Activated naive CD8-positive, alpha-beta T cell treated with anti-CD3 and anti-CD28 coated beads for 36 hours (primary cell): ENCODE measurements at regions not wholly inside any gene's neighbourhood (a gene's known extent, or its start where the extent isn't known, plus 50 kb on each side); places are given as distances from the start of the nearest gene placed in this dataset.
"Not testable (repeated sequence)": the region's sequence is repeated elsewhere in the genome, so short reads cannot be mapped to it uniquely, and the experiment has no call there.

Experiments used
- DNase-seq: peaks from one replicate; pipeline ENCODE4 v3.0.0; 2021
- H3K27ac Mint-ChIP-seq: one replicate; pipeline ENCODE4 v1.8.0; 2022; ENCODE audit warnings: mild to moderate bottlenecking, moderate library complexity, mixed read lengths
- H3K27me3 Mint-ChIP-seq: one replicate; pipeline ENCODE4 v1.8.0; 2022; ENCODE audit warnings: mild to moderate bottlenecking, mixed read lengths
- H3K36me3 Mint-ChIP-seq: one replicate; pipeline ENCODE4 v1.8.0; 2021; ENCODE audit warnings: mild to moderate bottlenecking, mixed read lengths
- H3K4me1 Mint-ChIP-seq: one replicate; pipeline ENCODE4 v1.8.0; 2021; ENCODE audit warnings: mixed read lengths
- H3K4me3 Mint-ChIP-seq: one replicate; pipeline ENCODE4 v1.8.0; 2022; ENCODE audit warnings: mild to moderate bottlenecking, moderate library complexity, mixed read lengths
- H3K9me3 Mint-ChIP-seq: one replicate; pipeline ENCODE4 v1.8.0; 2022; ENCODE audit warnings: mixed read lengths

GRCh38 chr18:40258311-40258710, 1696.7 kb upstream of the PIK3C3 start:
- DNase-seq = no peak
- no peaks in the 10 kb centered on the region for H3K4me1 Mint-ChIP-seq
- no peak overlapping the region for H3K27ac Mint-ChIP-seq
- peaks cover 5% of the 10 kb centered on the region for H3K9me3 Mint-ChIP-seq
- H3K4me3 Mint-ChIP-seq = no peak overlapping the region
- no peaks in the 10 kb centered on the region for H3K27me3 Mint-ChIP-seq
- H3K36me3 Mint-ChIP-seq = no peaks in the 10 kb centered on the region

- Mint-ChIP-seq H3K27ac (no peak overlapping the region), H3K27me3 (no peaks in the 10 kb centered on the region), H3K4me1 (no peaks in the 10 kb centered on the region), H3K36me3 (no peaks in the 10 kb centered on the region), H3K4me3 (no peak overlapping the region), H3K9me3 (peaks cover 7% of the 10 kb centered on the region)
- DNase-seq = no peak
Observed at GRCh38 chr18:40250236-40250635, 1704.8 kb upstream of the PIK3C3 start.

GRCh38 chr18:40249390-40250080, 1705.5 kb upstream of the PIK3C3 start:
- Mint-ChIP-seq H3K4me1 (no peaks in the 10 kb centered on the region), H3K9me3 (peaks cover 6% of the 10 kb centered on the region), H3K36me3 (no peaks in the 10 kb centered on the region), H3K27me3 (no peaks in the 10 kb centered on the region), H3K4me3 (no peak overlapping the region), H3K27ac (no peak overlapping the region)
- DNase-seq = no peak

GRCh38 chr18:40245612-40246011, 1709.4 kb upstream of the PIK3C3 start:
- not testable (repeated sequence) for H3K4me1 Mint-ChIP-seq, H3K27ac Mint-ChIP-seq, H3K27me3 Mint-ChIP-seq, H3K4me3 Mint-ChIP-seq, H3K36me3 Mint-ChIP-seq, H3K9me3 Mint-ChIP-seq, DNase-seq

- Mint-ChIP-seq H3K27ac (no peak overlapping the region), H3K27me3 (no peaks in the 10 kb centered on the region), H3K9me3 (peaks cover 2% of the 10 kb centered on the region), H3K4me3 (no peak overlapping the region), H3K36me3 (no peaks in the 10 kb centered on the region), H3K4me1 (no peaks in the 10 kb centered on the region)
- no peak for DNase-seq
Observed at GRCh38 chr18:40243607-40244006, 1711.4 kb upstream of the PIK3C3 start.

GRCh38 chr18:40235836-40236235, 1719.2 kb upstream of the PIK3C3 start:
- H3K36me3 Mint-ChIP-seq = no peaks in the 10 kb centered on the region
- DNase-seq = no peak
- peaks cover 1% of the 10 kb centered on the region for H3K9me3 Mint-ChIP-seq
- H3K4me1 Mint-ChIP-seq = no peaks in the 10 kb centered on the region
- no peak overlapping the region for H3K27ac Mint-ChIP-seq
- no peak overlapping the region for H3K4me3 Mint-ChIP-seq
- H3K27me3 Mint-ChIP-seq = no peaks in the 10 kb centered on the region

- Mint-ChIP-seq H3K36me3 (no peaks in the 10 kb centered on the region), H3K9me3 (peaks cover 1% of the 10 kb centered on the region), H3K4me3 (no peak overlapping the region), H3K27ac (no peak overlapping the region), H3K4me1 (no peaks in the 10 kb centered on the region), H3K27me3 (no peaks in the 10 kb centered on the region)
- no peak for DNase-seq
Observed at GRCh38 chr18:40235323-40235722, 1719.7 kb upstream of the PIK3C3 start.

- no peaks in the 10 kb centered on the region for H3K36me3 Mint-ChIP-seq
- H3K4me3 Mint-ChIP-seq = no peak overlapping the region
- H3K27ac Mint-ChIP-seq = no peak overlapping the region
- no peaks in the 10 kb centered on the region for H3K27me3 Mint-ChIP-seq
- no peaks in the 10 kb centered on the region for H3K4me1 Mint-ChIP-seq
- DNase-seq = no peak
- H3K9me3 Mint-ChIP-seq = peaks cover 3% of the 10 kb centered on the region
Observed at GRCh38 chr18:40233931-40234616, 1721.0 kb upstream of the PIK3C3 start.

GRCh38 chr18:40222776-40223175, 1732.3 kb upstream of the PIK3C3 start:
- Mint-ChIP-seq H3K4me1 (no peaks in the 10 kb centered on the region), H3K4me3 (no peak overlapping the region), H3K27ac (no peak overlapping the region), H3K36me3 (no peaks in the 10 kb centered on the region), H3K27me3 (no peaks in the 10 kb centered on the region), H3K9me3 (no peaks in the 10 kb centered on the region)
- no peak for DNase-seq

- Mint-ChIP-seq H3K9me3 (peaks cover 2% of the 10 kb centered on the region), H3K4me1 (no peaks in the 10 kb centered on the region), H3K36me3 (no peaks in the 10 kb centered on the region), H3K4me3 (no peak overlapping the region), H3K27me3 (no peaks in the 10 kb centered on the region), H3K27ac (no peak overlapping the region)
- DNase-seq = no peak
Observed at GRCh38 chr18:40216856-40217255, 1738.2 kb upstream of the PIK3C3 start.

GRCh38 chr18:40215979-40216378, 1739.1 kb upstream of the PIK3C3 start:
- no peak for DNase-seq
- Mint-ChIP-seq H3K36me3 (no peaks in the 10 kb centered on the region), H3K9me3 (peaks cover 2% of the 10 kb centered on the region), H3K27ac (no peak overlapping the region), H3K4me3 (no peak overlapping the region), H3K4me1 (no peaks in the 10 kb centered on the region), H3K27me3 (no peaks in the 10 kb centered on the region)

GRCh38 chr18:40210696-40211095, 1744.3 kb upstream of the PIK3C3 start:
- no peaks in the 10 kb centered on the region for H3K27me3 Mint-ChIP-seq
- no peak for DNase-seq
- no peaks in the 10 kb centered on the region for H3K4me1 Mint-ChIP-seq
- H3K9me3 Mint-ChIP-seq = peaks cover 7% of the 10 kb centered on the region
- no peaks in the 10 kb centered on the region for H3K36me3 Mint-ChIP-seq
- H3K4me3 Mint-ChIP-seq = no peak overlapping the region
- no peak overlapping the region for H3K27ac Mint-ChIP-seq

- Mint-ChIP-seq H3K36me3 (no peaks in the 10 kb centered on the region), H3K9me3 (peaks cover 5% of the 10 kb centered on the region), H3K4me1 (no peaks in the 10 kb centered on the region), H3K27ac (no peak overlapping the region), H3K4me3 (no peak overlapping the region), H3K27me3 (no peaks in the 10 kb centered on the region)
- DNase-seq = no peak
Observed at GRCh38 chr18:40208958-40209357, 1746.1 kb upstream of the PIK3C3 start.

- no peak overlapping the region for H3K27ac Mint-ChIP-seq
- H3K9me3 Mint-ChIP-seq = peaks cover 6% of the 10 kb centered on the region
- no peak overlapping the region for H3K4me3 Mint-ChIP-seq
- H3K27me3 Mint-ChIP-seq = no peaks in the 10 kb centered on the region
- no peaks in the 10 kb centered on the region for H3K36me3 Mint-ChIP-seq
- no peaks in the 10 kb centered on the region for H3K4me1 Mint-ChIP-seq
- no peak for DNase-seq
Observed at GRCh38 chr18:40197711-40198110, 1757.3 kb upstream of the PIK3C3 start.

- H3K4me1 Mint-ChIP-seq = no peaks in the 10 kb centered on the region
- no peak overlapping the region for H3K4me3 Mint-ChIP-seq
- peaks cover 2% of the 10 kb centered on the region for H3K9me3 Mint-ChIP-seq
- DNase-seq = no peak
- no peaks in the 10 kb centered on the region for H3K27me3 Mint-ChIP-seq
- no peak overlapping the region for H3K27ac Mint-ChIP-seq
- H3K36me3 Mint-ChIP-seq = no peaks in the 10 kb centered on the region
Observed at GRCh38 chr18:40186677-40187076, 1768.4 kb upstream of the PIK3C3 start.
